Uterus (tissue), 2 donors: ENCODE measurements at regions not wholly inside any gene's neighbourhood (a gene's known extent, or its start where the extent isn't known, plus 50 kb on each side); places are given as distances from the start of the nearest gene placed in this dataset.

Experiments
- CTCF ChIP-seq, 4 experiments: fragments of 200-600 bp in 2 of 4; fragments of 450-650 bp in 2 of 4; sonication (generic) in 2 of 4; IDR thresholded peaks; one replicate each; pipeline ENCODE4 v1.5.1; 2016 to 2019; ENCODE audit warnings: antibody characterized with exemption in 4 of 4, mild to moderate bottlenecking in 2 of 4, moderate library complexity in 1 of 4
- POLR2A ChIP-seq, 2 donors: fragments of 450-650 bp; IDR thresholded peaks; one replicate each; pipeline ENCODE4 v1.6.1; 2016; ENCODE audit warnings: antibody characterized with exemption in 2 of 2, mild to moderate bottlenecking in 1 of 2, moderate library complexity in 1 of 2

DNA sequence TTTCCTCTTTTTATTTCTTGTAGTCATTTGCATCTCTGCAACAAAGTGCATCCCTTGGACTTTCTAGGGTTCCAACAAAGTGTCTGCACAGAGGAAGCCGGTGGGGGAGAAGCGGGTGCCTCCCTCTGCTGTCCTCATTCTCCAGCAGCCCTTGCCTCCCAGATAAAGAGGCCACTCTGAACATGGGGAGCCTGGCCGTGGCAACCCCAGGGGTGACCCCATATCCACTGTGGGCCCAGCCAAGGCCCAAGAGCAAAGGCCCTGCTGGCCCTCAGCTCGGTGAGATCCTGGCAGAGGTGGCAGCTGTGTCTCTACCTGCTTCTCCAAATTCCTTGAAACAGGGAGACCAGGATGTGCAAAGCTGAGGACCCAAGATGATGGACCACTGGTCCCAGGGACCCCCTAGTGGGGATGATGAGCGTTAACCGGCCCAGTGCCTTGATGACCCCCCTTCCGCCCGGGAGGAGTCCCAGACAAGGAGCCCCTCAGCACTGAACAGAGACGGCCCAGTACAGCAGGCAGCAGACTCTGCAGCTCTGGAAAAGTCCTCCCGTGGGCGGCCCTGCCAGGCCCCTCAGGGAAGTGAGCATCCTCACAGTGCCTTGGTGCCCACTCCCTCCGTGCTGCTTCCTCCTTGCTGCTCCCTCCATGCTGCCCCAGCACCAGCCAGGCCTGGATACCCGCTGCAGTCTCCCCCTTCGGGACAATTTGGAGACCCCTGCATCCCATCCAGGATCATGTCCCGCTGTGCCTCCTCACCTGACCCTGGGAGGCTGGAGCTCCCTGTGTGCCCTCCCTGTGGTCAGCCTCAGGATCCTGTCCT is 62.5 kb downstream of the MRPL36 start:
- TF ChIP-seq CTCF (IDR thresholded peaks at IDR 0.05) (no peak), POLR2A (IDR thresholded peaks at IDR 0.05) (no peak)
